HG02981 (cell line): ENCODE measurements at regions not wholly inside any gene's neighbourhood (a gene's known extent, or its start where the extent isn't known, plus 50 kb on each side); places are given as distances from the start of the nearest gene placed in this dataset.

Experiments used
- ATAC-seq: cut with Tn5 transposase; IDR thresholded peaks from one replicate; pipeline ENCODE4 v1.9.1; 2021; ENCODE audit warnings: mild to moderate bottlenecking, moderate library complexity; ENCODE audit not compliant: unreplicated experiment

GRCh38 chr18:67242001-67242400 is 274.5 kb downstream of the DSEL start:
- no peak for ATAC-seq

GRCh38 chr18:67241299-67241698 is 275.2 kb downstream of the DSEL start:
- ATAC-seq: no peak

DNA sequence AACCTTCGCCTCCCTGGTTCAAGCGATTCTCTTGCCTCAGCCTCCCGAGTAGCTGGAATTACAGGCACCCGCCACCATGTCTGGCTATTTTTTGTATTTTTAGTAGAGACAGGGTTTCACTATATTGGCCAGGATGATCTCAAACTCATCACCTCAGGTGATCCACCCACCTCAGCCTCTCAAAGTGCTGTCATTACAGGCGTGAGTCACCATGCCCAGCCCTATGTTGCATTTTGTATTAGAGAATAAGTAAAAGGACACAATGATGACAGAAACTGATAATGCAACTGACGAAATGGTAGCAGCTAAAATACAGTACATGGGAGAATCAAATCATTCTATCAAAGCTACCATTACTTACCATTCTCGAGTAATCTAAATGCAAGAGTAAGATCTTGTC is 276.7 kb downstream of the DSEL start:
- ATAC-seq: no peak

DNA sequence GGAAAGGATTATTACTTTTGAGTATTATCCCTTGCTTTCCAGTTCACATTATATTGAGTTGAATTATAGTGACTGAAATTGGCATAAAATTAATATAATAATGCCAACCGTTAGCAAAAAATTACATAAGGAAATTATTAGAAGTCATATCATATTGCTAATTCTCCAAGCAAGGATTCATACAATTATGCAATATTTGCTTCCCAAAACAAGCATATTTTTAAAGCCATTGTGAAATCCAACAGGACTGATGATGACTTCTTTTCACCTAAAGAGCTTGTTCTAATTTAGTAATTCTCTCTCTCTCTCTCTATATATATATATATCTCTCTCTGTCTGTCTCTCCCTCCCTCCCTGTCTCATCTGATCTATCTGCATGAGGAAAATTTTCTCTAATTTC is 283.5 kb downstream of the DSEL start:
- no peak for ATAC-seq

DNA sequence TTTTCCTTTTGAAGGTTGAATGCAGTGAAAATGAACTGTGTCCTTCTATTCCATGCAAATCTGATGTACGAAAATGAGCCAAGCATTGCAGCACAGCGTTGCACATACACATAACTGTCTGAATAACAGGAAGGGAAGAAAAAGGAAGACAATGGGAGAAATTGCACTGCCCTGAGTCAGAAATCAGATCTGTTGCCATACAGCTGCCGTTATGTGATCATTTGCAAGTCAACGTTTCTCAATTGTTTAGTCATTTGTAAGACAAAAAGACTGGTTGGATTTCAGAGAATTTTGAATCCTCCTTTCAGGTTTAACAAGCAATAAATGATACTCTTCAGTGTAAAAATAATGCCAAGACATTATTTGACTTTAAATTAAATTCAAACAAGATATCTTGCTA is 284.1 kb downstream of the DSEL start:
- ATAC-seq: no peak

GRCh38 chr18:67222887-67223286 is 293.6 kb downstream of the DSEL start:
- ATAC-seq: no peak

DNA sequence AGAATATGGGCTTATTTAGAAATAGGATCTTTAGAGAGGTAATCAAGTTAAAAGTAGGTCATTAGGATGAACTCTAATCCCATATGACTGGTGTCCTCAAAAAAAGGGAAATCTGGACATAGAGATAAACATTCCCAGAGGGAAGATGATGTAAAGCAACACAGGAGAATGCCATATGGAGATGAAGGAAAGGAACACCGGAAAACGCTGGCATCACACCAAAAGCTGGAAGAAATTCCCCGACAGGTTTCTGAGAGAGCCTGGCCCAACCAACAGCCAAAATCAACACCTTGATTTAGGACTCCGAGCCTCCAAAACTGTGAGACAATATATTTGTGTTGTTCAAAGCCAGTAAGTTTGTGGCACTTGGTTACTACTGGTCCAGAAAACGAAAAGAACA is 296.7 kb downstream of the DSEL start:
- no peak for ATAC-seq

GRCh38 chr18:67218556-67218955 is 298.0 kb downstream of the DSEL start:
- ATAC-seq: no peak

GRCh38 chr18:67217551-67218166 is 298.9 kb downstream of the DSEL start:
- peak; percentile 94 for ATAC-seq

- no peak for ATAC-seq
Measured at GRCh38 chr18:67216846-67217245, 299.7 kb downstream of the DSEL start.

DNA sequence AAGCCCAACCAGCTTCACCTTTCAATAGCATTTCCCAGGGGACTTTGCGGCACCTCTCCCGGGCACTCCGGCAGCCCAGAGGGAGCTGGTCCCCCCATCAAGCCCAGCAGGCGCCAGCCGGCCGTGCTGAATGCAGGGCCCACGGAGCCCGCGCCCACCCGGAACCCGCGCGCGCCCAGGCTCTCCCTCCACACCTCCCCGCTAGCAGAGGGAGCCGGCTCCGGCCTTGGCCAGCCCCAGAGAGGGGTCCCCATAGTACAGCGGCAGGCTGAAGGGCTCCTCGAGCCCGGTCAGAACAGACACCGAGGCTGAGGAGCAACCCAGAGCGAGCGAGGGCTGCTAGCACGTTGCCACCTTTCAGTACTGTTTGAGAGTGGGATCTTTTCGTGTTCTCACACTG is 300.8 kb downstream of the DSEL start:
- no peak for ATAC-seq

- no peak for ATAC-seq
Measured at GRCh38 chr18:67211646-67212045, 304.9 kb downstream of the DSEL start.

GRCh38 chr18:67200665-67201064 is 315.9 kb downstream of the DSEL start:
- ATAC-seq: no peak

GRCh38 chr18:67199993-67200617 is 316.4 kb downstream of the DSEL start:
- peak; percentile 96 for ATAC-seq

GRCh38 chr18:67194886-67195285 is 321.6 kb downstream of the DSEL start:
- ATAC-seq: no peak

DNA sequence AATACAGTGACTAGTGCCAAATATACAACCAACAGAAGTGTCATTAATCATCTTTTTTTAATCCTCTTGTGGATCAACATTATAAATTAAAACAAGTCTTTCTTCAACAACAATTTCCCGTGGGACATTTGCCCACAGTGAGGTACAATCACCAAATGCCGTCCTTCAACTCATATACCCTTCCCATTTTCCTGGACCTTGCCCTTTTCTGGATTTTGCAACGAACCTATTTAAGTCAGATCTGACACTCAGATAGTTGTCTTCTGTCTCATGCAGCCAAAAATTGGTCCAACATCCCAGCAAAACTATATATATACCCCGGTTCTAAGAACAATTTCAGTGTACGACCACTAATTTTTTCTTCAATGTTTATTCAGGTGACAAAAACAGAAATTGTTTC is 324.0 kb downstream of the DSEL start:
- ATAC-seq: no peak

DNA sequence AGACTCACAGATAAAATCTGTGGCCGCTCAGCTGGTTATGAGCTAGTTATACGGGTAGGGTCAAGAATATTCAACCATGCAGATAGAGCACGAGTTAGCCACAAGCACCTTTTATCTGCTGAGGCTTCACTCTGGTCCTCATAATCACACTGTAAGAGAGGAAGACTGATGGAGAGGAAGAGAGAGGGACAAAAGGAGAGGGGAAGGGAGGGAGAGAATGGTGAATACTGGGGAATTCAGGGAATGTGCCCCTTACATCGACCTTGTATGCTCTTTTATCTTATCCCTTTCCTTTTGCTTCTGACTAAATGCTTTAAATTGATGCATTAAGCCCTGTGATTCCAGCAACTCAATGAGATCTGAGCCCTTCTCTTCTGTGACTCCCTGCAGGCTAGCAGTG is 333.1 kb downstream of the DSEL start:
- ATAC-seq: no peak

- no peak for ATAC-seq
Measured at GRCh38 chr18:67179726-67180125, 336.8 kb downstream of the DSEL start.

- no peak for ATAC-seq
Measured at GRCh38 chr18:67159662-67160061, 356.9 kb downstream of the DSEL start.

DNA sequence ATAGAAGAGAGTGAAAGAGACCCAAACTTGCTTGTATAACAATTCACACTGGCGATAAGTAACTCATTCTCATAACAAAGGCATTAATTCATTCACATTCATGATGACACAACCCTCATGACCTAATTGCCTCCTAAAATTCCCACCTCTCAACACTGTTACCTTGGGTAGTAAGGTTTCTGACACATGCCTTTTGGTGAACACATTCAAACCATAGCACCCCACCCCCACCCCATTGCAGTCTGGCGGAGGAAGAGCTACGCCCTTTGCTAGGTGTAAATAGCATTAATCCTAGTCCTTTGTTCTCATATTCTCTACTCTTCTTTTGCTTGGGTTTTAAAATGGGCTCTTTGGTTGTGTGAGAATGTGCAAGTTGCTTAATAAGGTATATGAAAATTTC is 361.5 kb downstream of the DSEL start:
- ATAC-seq: no peak

GRCh38 chr18:67151366-67151765 is 365.2 kb downstream of the DSEL start:
- no peak for ATAC-seq

DNA sequence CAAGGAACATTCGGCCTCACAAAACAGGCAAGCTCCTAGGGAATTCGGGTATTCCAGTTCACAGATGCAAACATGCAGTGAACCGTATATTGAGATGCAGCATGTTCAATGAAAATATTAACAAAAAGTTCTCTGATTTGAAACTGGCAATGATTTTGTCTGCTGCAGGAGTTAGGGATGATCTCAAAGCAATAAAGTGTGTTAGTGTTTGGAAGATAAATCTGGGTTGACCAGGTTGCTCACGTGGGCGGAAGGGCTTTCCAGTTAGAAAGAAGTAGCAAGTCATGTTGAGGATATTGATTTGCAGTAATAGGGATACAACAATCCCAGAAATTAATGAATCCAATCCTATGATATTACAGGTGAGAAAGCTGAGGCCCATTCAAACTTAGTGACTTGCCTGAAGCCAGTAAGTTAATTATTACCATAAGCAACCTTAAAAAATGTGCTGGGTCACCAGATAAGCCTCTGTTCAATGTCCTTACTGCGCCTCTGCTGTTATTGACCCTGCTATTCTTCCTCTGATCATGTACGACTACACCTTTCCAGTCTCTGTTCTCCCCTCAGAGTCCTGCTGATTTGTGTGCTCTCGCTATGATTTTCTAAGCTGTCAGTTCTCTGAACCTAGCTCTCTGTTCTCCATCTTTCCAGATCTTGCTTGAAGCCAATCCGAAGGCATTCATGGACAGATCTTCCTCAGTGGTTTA is 370.8 kb downstream of the DSEL start:
- ATAC-seq: no peak
